GM18861 (cell line): ENCODE measurements at regions not wholly inside any gene's neighbourhood (a gene's known extent, or its start where the extent isn't known, plus 50 kb on each side); places are given as distances from the start of the nearest gene placed in this dataset.
A peak's percentile ranks its signal among the peaks of the same experiment; 100 is the strongest.

Experiments used
- ATAC-seq: cut with Tn5 transposase; IDR thresholded peaks from one replicate; pipeline ENCODE4 v1.9.1; 2021; ENCODE audit not compliant: unreplicated experiment

DNA sequence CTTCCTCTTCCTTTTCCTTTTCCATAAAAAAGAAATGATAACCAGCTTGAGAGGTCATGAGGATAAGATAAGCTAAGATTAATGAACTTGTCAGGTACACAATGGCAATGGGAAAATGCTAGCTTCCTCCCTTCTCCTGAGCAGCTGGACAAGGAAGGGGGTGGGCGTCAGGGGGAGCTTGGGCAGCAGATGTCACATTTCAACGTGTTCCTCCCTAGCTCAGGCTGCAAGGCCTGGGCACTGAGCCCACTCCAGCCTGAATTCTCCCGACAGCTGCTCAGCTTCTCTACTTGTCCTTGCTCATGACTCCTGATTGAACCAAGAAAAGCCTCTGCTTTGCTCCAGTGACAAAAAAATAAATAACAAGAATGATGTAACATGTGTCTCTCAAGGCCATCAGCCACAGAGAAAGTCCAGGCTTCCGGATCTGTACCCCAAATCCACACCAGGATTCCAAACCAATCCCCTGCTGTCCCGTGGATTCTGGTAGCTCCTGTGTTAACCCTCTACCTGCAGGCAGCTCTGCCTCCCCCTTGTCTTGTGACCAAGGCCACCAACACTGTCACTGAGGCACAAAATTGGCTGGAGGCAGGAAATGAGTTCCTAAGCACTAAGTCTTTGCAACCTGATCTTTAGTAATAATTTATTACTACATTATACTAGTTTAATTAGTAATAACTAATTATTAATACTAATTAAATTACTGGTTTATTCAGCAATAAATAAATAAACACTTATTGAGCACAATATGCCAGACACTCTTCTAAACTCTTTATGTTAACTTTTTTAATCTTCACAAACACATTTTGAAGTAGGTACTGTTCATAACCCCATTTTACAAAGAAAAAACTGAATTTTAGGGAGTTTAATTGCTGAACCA lies 146.5 kb downstream of the CCDC34 start:
- no peak for ATAC-seq

DNA sequence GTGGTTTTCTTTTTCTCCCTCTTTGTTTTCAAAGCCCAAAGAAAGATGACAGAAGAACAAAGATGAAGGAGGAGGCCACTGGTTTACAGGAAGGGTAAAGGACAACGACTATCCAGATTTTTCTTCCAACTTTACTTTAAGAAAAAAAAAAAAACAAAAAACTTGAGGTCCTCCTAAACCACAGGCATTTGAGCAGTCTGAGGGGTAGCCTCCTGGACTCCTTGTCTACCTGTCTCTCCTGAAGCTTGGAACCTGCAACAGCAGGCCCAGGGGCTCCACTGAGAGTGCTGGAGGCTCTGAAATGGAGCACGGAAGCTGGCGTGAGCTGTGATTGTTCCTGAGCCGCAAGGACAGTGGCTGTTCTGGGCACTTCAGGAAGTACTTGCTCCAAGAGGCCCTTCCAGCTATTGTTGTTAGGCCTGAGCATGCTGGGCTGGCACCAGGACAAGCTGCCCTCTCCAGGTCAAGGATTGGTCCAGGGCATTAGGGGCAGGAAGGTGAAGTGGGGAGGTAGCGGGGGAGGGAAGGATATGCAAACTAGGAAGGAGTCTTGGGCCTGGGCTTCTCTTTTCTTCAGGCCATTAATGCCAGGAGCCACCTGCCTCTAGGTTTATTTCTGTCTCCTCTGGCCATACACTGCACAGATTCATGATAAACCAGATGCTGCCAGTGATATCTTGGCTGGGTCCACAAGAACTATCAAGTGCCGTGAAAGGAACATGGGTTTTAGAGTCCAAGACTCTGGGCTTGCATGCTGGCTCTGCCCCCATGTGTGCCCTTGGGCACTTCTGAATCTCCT lies 147.3 kb downstream of the CCDC34 start:
- ATAC-seq: no peak

DNA sequence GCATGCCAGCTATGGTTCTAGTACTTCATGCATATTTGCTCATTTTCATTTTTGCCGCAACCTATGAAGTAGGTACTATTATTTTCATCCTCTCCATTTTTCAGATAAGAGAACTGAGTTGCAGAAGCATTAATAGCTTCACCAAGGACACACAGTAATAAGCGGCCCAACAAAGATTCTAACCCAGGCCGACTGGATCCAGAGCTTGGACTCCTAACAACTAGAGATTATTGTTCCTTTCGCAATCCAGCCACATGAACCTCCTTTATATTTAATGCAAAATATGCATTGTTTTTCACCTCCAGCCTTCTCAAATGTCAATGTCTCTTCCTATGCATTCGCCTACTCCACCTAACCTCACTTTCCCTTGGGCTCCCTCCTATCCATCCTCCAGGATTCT lies 148.3 kb downstream of the CCDC34 start:
- no peak for ATAC-seq

DNA sequence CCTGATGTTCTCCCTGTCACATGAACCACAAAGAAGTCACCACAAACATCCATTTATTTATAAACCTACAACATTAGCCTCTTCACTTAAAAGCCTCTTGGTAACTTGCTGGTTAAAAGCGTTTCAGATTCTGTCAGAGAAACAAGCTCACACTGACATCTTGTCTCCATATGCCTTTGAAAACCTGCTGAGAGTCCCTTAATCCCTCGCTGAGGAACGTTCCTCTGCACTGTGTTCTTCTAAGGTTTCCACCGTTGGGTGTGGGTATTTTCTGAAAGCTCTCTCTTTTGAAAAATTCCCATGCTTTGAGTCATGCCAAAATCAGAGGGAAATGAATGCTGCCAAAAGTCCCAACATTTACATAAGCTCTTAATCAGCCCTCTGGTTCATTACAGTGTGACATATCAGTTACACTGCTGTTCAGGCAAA lies 149.8 kb downstream of the CCDC34 start:
- no peak for ATAC-seq

DNA sequence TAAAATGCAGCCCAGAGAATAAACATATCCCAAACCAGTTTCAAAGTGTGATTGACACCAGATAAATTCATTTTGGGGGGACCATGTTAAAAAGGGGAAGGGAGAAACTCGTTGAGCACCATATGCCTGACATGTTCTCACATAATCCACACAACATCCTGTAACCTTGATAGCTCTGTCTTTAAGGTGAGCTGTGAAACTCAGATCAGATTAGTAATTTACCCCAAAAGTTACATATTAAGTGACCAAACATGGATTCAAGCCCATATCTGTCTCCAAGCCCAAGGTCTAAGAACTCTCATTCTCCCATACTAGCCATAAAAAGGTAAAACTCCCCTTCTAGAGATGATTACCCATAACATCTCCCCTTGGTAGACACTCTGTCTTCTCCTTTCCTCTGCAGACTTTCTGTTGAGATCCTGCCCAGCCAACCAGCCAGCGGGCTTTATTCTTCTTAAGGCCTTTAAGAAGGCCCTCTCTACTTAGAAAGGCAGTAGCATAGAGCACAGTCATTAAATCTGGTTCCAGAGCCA lies 150.7 kb downstream of the CCDC34 start:
- ATAC-seq: peak; percentile 58

DNA sequence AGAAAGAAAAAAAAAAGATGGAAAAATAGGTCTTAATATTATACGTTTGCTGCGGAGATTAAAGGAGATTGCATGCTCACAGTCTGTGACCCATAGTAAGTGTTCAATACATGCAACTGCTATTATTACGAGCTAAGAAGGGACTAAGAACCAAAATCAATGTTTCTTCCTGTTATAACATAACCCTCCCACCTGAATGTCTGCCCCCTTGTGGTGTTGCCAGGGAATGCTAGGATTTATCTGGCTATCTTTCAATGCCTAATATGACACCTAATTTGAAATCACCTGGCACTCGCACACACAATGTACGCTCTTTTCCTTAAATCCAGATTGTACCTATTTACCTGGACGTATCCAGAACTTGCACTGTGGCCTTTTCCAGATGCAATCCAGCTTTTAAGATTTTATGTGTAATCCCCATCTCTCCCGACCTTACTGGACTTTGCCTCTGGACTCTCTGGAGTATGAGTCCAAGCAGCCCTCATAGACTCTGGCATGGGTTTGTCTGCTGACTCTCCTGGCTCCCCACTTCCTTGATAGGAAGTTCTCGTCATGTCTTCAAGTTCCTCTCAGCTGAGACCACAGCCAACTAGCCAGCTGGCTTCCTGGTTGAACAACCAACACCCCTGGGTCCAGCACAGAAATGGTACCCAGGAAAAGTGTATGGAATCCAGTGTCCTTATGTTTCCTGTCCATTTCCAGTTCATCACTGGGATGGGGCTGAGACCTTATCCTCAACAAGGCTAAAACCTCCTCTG lies 151.5 kb downstream of the CCDC34 start:
- no peak for ATAC-seq

DNA sequence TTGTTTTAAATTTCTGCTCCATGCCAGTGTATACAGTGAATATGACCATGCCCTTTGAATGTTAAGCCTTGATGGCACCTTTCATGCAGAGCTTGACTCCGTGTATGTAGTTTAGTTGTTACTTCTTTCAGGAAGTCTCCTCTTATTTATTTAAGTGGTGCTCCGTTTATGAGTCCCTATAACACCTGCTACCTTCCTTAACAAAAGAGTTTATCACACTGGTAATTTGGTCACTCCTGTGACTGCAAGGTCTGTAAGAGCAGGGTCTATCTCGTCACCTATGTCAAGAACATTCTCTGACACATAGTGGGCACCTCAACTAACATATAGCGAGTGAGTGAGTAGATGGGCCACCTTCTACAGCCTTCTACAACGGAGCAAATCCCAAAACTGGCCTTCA lies 152.5 kb downstream of the CCDC34 start:
- ATAC-seq: no peak

DNA sequence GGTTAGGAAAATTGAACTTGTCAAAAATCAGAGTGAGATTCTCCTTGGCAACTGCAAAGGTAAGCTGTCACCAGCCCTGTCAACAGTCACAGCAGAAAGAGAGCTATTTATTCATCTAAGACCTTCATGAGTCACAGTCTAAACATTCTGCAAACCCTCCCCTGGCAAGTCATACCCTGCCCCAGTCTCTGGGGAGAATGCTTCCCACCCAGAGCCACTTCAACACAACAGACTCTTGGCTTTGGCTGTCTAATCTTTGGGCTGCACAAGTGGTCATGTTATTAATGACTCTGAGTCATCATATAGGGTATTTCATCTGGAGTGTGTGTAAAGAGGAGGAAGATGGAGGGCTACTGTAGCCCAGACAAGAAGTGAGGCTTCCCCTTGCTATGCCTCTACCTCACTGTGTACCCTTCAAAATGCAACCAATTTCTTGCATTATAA lies 153.4 kb downstream of the CCDC34 start:
- ATAC-seq: peak; percentile 58

DNA sequence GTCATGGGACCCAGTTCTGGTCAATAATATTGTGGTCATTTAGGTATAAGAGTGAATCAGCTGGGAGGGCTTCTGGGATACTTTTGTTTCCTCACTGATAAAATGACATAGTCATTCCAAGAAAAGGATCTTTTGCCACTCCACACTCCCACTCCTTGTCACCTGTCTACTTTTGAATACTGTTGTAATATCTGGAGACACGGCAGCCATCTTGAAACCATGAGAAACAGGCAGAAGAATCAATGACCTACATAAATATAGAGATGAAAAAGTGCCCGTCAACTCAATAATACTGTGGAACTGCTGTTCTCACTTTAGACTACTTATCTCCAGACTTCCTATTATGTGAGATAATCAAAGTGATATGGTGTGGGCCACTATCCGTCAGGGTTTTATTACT lies 154.2 kb downstream of the CCDC34 start:
- ATAC-seq: no peak

DNA sequence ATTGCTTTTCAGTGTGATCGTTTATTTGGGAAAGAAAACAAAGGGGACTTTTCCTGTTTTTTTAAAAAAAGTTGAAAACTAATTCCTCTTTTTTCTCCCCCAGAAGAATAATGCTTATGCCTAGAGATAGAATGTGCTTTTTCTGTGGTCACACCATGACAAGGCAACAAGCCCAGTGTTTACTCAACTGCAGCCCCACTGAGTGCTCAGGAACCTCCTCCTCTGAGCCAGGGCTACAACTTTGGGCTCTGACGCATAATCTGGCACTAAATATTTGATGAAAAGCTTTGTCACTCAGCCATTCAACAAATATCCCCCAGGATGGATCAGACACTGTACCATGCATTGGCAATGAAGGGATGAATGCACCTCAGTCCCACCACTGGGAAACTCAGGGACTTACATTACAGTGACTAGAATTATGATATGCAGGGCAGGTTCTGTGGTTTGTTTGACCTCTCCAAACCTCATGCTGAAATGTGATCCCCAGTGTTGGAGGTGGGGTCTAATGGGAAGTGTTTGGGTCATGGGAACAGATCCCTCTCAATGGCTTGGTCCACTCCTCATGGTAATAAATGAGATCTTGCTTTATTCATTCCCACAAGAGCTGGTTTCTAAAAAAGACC lies 155.9 kb downstream of the CCDC34 start:
- no peak for ATAC-seq

DNA sequence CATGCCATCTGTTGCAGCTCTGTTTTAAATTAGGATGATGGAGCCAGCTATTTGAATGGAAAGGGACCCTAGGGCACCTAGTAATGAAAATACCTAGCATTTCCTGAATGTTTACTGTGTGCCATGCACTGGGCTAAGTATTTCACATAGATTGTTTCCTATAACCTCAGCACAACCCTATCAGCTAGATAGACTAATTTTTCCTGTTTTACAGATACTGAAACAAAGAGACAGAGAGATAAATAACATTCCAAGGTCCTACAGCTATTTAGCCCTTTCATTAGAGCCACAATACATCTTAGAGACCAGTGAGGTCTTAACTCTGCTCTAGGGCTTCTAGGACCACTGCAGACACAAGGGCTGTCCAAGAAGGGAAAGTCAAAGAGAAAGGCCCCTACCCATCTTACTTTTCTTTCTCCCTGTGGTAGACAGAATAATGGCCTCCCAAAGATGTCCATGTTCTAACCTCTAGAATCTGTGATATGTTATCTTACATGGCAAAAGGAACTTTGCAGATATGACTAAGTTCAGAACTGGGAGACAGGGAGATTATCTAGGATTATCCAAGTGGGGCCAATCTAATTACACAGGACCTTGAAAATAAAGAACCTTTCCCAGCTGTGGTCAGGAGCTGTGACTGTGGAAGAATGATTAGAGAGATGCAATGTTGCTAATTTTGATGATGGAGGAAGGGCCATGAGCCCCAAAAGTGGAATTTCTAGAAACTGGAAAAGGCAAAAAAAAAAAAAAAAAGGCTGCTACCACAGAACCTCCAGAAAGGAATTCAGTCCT lies 157.0 kb downstream of the CCDC34 start:
- no peak for ATAC-seq

DNA sequence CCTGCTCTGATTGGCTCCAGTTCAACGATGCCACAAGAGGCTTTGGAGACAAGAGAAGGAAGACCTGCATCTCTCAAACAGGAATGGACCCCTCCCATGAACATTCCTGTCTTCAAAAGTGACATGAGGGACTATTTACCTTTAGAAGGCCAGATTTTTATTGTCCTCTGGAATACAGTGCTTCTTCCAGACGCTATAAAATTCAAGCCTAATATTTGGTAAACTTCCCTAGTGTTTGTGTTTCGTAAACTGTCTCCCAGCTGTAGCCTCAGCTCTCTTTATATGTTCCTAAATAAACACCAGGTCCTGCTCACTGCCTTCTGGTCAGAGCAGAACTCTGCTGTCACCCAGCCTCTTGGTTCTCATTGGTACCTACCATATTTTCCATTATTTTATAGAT lies 157.8 kb downstream of the CCDC34 start:
- no peak for ATAC-seq

DNA sequence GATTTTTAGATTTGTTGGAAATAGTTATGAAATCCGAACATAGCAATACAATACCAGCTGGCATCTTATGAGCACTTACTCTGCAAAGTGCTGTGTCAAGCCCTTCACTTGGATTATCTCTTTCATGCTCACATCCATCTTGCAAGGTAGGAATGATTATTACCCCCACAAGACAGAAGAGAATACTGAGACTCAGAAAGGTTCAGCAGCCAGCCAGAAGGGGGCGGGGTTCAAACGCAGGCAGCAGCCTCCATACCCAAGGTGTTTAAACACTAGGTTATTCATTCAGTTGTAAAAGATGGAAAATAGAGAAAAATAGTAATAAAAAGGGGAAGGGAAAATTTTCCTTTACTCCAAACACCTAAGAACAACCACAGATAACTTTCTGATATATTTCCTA lies 158.5 kb downstream of the CCDC34 start:
- ATAC-seq: no peak

DNA sequence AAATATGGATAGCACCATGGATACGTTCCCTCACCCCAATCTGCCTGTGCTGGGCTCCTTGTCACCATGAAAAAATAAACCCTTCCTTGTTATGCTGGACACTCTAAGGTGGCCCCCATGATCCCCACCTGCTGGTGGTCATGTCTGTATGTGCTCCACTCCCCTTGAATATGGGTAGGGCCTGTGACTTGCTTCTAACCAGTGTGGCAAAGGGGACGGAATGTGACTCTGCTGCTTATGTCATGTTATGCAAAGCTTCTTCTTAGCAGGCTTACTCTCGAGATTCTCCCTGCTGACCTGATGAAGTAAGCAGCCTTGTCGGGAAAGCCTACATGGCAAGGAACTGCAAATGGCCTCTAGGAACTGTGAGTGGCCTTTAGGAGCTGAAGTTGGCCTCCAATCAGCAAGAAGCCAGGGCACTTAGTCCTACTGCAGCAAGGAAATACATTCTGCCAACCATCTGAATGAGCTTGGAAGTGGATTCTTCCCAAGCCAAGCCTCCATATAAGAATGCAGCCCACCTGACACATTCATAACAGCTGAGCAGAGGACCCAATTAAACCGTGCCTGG lies 159.9 kb downstream of the CCDC34 start:
- no peak for ATAC-seq

DNA sequence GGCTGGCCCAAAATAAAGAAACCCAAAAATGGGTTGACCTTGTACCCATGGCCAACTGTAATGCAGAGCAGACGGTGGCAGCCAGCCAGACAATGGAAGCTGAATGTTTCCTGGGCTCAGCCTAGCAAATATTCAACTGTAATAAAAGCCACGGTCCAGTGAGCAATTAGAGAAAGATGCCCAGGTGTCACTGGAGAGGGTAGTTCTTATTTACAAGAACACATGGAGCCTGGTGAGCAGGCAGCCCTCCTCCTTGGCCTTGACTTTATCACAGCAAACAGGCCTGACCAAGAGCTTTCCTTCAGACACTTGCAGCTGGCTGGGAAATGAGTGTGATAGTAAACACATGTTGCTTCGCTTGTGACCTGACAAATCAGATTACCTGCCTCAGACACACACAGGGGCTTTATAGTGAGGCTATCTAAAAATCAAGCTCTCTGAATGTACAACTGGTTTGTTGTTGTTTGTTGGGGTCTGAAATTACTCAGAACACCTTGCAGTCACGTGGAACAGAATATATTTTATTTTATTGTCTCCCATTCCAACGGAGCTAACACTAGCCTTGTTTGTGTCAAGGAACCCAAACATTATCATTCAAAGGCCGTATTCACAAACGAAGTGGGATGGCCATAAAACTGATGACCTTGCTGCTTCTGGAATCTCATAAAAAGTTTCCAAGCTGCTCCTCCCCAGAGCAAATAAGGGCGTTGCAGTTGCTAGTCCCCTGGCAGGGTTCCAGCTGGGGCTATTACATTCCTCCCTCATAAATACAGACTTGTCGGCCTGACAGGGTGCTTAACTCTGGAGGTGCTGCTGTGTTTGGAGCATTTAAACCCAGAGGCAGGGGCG lies 161.1 kb downstream of the BBOX1 start:
- ATAC-seq: no peak

DNA sequence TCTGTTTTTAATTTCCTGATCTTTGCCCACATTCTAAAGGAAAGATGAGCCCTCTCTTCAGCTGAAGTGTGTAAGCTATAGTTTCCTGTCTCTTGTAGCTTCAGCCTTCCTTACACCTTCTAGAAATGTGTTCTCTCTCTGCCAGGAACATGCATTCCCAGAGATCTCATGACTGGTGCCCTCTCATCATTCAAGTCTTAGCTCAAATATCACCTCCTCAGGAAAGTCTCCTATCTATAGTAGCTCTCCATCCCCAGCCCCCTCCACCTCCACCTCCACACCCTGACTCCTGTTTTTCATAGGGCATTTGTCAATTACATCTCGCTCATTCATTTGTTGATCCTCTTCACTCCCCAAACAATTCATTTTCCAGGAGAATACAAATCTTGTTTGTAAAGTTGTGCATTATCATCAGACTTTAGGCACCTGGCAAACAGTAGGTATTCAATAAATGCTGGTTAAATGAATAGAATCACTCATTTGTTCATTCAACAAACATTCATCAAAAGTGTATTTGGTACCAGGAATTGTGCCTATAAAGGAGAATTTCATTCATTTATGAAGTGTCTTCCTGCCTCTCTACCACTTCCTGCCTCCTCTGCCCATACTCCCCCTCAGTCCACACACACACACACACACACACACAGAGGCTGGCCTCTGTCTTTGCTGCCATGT lies 160.3 kb downstream of the BBOX1 start:
- ATAC-seq: no peak

DNA sequence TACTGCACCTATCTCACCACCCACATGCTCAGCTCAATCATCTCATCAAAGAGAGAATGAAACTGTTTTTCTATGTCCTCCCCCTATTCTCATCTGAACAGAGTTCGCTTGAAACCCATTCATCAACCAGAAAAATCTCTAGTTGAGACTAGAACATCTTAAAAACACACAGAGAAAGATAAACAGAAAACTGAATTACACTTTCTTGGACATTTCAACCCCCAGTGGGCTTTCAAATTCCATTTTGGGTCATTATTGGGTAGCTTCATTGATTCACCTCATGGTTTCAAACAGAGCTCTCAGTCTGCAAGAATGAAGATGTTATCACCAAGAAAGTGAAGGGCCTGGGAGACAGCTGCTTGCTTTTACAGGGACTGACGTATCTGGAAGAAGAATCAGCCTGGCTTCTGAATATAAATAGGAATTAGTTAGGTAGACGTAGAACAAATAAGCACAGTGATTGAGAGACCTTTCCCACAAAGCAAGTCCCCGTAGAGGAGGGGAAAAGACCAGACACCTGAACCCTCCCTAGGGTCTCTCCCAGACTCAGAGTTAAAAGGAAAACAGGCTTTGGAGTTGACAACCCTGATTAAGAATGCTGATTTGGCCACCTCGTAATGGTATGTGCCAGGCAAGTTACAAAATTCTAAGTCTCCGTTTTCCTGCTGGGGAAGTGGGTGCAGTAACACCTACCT lies 155.7 kb downstream of the BBOX1 start:
- no peak for ATAC-seq

DNA sequence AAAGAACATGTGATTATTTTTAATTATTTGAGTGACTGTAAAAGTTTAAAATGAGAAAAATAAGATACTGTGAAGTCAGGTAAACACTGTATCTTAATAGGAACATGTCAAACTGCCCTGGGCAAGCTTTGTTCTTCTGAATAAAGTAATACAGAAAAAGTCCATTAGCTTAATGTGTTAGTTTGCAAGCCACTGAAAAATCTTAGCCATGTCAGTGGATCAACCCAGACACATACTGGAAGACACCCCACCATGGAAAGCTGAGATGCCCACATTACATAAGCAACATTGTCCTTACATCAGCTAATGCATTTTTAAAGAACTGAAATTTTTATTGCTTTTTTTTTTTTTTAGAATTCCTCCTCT lies 155.2 kb downstream of the BBOX1 start:
- no peak for ATAC-seq
